ENCODE measurements at regions not wholly inside any gene's neighbourhood (a gene's known extent, or its start where the extent isn't known, plus 50 kb on each side); places are given as distances from the start of the nearest gene placed in this dataset.

DNA sequence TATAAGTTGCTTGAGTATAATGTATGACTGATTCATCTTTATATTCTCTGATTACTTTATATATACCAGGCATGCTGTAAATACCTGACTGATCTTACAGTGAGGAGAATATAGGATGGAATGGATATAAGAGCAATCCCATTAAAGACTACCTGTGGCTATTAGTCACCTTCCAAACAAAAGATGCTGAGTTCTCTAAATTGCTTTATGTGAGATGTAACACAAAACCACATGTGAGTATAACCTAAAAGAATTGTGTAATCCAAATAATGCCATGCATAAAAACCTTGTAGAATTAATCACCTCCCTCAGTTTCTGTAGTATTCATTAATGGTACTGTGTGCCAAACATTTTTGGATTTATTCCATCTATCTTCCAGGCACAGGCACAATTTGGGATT is 134.6 kb upstream of the LRRC7 start:
- TF ChIP-seq RARB (CRISPR knock-in tag; IDR thresholded peaks at IDR 0.05): no peak
- TF ChIP-seq ZNF565 (CRISPR knock-in tag; conservative IDR thresholded peaks at IDR 0.05; ENCODE audit: low read depth): no peak
- no peak for TF ChIP-seq OSR1 (CRISPR knock-in tag; IDR thresholded peaks at IDR 0.05)
- TF ChIP-seq ZFP30 (CRISPR knock-in tag; IDR thresholded peaks at IDR 0.05): no peak
- no peak for TF ChIP-seq TCF4 (CRISPR knock-in tag; IDR thresholded peaks at IDR 0.05; ENCODE audit: borderline replicate concordance)
- TF ChIP-seq ESRRG (CRISPR knock-in tag; IDR thresholded peaks at IDR 0.05): no peak
- no peak for TF ChIP-seq ZFP3 (CRISPR knock-in tag; IDR thresholded peaks at IDR 0.05)
- no peak for TF ChIP-seq ZC3H10 (CRISPR knock-in tag; IDR thresholded peaks at IDR 0.05)
- TF ChIP-seq ZNF70 (CRISPR knock-in tag; IDR thresholded peaks at IDR 0.05): no peak
- TF ChIP-seq ISL1 (CRISPR knock-in tag; IDR thresholded peaks at IDR 0.05): no peak
- TF ChIP-seq SNAI2 (CRISPR knock-in tag; IDR thresholded peaks at IDR 0.05): no peak
- TF ChIP-seq, protein P1, sequence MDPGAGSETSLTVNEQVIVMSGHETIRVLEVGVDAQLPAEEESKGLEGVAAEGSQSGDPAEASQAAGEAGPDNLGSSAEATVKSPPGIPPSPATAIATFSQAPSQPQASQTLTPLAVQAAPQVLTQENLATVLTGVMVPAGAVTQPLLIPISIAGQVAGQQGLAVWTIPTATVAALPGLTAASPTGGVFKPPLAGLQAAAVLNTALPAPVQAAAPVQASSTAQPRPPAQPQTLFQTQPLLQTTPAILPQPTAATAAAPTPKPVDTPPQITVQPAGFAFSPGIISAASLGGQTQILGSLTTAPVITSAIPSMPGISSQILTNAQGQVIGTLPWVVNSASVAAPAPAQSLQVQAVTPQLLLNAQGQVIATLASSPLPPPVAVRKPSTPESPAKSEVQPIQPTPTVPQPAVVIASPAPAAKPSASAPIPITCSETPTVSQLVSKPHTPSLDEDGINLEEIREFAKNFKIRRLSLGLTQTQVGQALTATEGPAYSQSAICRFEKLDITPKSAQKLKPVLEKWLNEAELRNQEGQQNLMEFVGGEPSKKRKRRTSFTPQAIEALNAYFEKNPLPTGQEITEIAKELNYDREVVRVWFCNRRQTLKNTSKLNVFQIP (CRISPR knock-in tag; IDR thresholded peaks at IDR 0.05; ENCODE audit: borderline replicate concordance, low read depth): no peak
- no peak for TF ChIP-seq PPARA (CRISPR knock-in tag; IDR thresholded peaks at IDR 0.05; ENCODE audit: borderline replicate concordance)
- TF ChIP-seq, protein P2, sequence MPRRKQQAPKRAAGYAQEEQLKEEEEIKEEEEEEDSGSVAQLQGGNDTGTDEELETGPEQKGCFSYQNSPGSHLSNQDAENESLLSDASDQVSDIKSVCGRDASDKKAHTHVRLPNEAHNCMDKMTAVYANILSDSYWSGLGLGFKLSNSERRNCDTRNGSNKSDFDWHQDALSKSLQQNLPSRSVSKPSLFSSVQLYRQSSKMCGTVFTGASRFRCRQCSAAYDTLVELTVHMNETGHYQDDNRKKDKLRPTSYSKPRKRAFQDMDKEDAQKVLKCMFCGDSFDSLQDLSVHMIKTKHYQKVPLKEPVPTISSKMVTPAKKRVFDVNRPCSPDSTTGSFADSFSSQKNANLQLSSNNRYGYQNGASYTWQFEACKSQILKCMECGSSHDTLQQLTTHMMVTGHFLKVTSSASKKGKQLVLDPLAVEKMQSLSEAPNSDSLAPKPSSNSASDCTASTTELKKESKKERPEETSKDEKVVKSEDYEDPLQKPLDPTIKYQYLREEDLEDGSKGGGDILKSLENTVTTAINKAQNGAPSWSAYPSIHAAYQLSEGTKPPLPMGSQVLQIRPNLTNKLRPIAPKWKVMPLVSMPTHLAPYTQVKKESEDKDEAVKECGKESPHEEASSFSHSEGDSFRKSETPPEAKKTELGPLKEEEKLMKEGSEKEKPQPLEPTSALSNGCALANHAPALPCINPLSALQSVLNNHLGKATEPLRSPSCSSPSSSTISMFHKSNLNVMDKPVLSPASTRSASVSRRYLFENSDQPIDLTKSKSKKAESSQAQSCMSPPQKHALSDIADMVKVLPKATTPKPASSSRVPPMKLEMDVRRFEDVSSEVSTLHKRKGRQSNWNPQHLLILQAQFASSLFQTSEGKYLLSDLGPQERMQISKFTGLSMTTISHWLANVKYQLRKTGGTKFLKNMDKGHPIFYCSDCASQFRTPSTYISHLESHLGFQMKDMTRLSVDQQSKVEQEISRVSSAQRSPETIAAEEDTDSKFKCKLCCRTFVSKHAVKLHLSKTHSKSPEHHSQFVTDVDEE (CRISPR knock-in tag; IDR thresholded peaks at IDR 0.05): no peak
- TF ChIP-seq, protein P3, sequence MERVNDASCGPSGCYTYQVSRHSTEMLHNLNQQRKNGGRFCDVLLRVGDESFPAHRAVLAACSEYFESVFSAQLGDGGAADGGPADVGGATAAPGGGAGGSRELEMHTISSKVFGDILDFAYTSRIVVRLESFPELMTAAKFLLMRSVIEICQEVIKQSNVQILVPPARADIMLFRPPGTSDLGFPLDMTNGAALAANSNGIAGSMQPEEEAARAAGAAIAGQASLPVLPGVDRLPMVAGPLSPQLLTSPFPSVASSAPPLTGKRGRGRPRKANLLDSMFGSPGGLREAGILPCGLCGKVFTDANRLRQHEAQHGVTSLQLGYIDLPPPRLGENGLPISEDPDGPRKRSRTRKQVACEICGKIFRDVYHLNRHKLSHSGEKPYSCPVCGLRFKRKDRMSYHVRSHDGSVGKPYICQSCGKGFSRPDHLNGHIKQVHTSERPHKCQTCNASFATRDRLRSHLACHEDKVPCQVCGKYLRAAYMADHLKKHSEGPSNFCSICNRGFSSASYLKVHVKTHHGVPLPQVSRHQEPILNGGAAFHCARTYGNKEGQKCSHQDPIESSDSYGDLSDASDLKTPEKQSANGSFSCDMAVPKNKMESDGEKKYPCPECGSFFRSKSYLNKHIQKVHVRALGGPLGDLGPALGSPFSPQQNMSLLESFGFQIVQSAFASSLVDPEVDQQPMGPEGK (CRISPR knock-in tag; IDR thresholded peaks at IDR 0.05; ENCODE audit: borderline replicate concordance): no peak
- no peak for ATAC-seq

DNA sequence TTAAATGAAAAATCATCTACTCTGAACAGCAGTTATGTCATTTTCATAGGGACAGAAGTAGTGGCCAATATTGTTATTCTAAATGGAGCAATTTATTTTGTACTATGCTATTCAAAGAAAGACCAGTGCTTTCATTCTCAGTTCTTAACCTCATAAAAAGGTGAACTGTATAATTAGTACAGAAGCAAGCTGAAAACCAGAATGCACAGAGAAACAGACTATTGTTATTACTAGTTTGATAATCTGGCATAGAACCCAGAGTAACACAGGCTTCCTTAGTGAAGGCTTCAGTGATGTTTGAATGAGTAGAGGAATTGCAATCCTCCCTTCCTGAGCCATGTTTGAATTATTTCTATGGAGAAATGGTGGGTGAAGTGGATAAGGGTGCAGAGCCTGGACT is 131.6 kb upstream of the LRRC7 start:
- ATAC-seq: no peak
- no peak for TF ChIP-seq PPARA (CRISPR knock-in tag; IDR thresholded peaks at IDR 0.05; ENCODE audit: borderline replicate concordance)

DNA sequence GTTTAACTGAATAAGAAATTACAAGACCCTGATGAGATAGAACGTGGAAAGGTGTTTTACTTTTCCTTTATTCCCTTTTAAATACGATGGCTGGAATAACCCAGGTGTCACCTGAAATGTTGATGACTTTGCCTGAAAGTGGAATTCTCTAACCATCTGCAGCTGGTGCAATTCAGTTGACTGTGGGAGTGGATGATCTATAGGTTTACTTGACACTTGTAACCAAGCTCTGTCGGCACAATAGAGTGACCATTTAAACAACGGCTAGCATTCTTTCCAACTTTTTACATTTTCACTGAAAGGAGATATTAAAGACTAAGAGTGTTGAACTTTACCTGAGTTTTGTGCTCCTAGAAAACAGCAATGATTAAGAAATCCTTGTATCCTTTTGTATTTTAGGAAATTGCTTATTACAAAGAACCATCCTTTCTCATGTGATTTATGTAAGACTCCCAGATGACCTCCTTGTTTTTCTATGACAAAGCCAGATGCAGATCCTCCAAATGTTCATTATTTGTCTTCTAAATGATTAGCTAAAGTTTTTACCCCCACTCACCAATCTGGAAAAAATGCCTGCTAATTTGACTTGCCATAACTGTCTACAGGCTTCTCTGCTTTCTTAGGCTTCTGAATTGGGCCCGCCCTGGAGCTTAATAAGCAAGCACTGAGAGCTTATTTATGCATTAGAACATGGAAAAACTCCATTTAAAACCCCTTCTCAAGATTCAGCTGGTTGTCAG is 129.5 kb upstream of the LRRC7 start:
- no peak for ATAC-seq
- TF ChIP-seq, protein P4, sequence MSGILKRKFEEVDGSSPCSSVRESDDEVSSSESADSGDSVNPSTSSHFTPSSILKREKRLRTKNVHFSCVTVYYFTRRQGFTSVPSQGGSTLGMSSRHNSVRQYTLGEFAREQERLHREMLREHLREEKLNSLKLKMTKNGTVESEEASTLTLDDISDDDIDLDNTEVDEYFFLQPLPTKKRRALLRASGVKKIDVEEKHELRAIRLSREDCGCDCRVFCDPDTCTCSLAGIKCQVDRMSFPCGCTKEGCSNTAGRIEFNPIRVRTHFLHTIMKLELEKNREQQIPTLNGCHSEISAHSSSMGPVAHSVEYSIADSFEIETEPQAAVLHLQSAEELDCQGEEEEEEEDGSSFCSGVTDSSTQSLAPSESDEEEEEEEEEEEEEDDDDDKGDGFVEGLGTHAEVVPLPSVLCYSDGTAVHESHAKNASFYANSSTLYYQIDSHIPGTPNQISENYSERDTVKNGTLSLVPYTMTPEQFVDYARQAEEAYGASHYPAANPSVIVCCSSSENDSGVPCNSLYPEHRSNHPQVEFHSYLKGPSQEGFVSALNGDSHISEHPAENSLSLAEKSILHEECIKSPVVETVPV (CRISPR knock-in tag; IDR thresholded peaks at IDR 0.05): no peak
- TF ChIP-seq ZNF8 (CRISPR knock-in tag; IDR thresholded peaks at IDR 0.05) (no peak), ZC3H10 (CRISPR knock-in tag; IDR thresholded peaks at IDR 0.05) (no peak), SNAI2 (CRISPR knock-in tag; IDR thresholded peaks at IDR 0.05) (no peak), ZFP3 (CRISPR knock-in tag; IDR thresholded peaks at IDR 0.05) (no peak), ISL1 (CRISPR knock-in tag; IDR thresholded peaks at IDR 0.05) (no peak), BACH2 (CRISPR knock-in tag; IDR thresholded peaks at IDR 0.05; ENCODE audit: borderline replicate concordance) (no peak), ARNTL (CRISPR knock-in tag; IDR thresholded peaks at IDR 0.05; ENCODE audit: borderline replicate concordance, low read depth) (no peak), TOX (CRISPR knock-in tag; IDR thresholded peaks at IDR 0.05; ENCODE audit: borderline replicate concordance) (no peak), CSDC2 (CRISPR knock-in tag; IDR thresholded peaks at IDR 0.05) (no peak), GLIS3 (CRISPR knock-in tag; IDR thresholded peaks at IDR 0.05) (no peak), PPARA (CRISPR knock-in tag; IDR thresholded peaks at IDR 0.05; ENCODE audit: borderline replicate concordance) (no peak)
- TF ChIP-seq, protein P5, sequence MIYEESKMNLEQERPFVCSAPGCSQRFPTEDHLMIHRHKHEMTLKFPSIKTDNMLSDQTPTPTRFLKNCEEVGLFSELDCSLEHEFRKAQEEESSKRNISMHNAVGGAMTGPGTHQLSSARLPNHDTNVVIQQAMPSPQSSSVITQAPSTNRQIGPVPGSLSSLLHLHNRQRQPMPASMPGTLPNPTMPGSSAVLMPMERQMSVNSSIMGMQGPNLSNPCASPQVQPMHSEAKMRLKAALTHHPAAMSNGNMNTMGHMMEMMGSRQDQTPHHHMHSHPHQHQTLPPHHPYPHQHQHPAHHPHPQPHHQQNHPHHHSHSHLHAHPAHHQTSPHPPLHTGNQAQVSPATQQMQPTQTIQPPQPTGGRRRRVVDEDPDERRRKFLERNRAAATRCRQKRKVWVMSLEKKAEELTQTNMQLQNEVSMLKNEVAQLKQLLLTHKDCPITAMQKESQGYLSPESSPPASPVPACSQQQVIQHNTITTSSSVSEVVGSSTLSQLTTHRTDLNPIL (CRISPR knock-in tag; IDR thresholded peaks at IDR 0.05; ENCODE audit: low read depth): no peak
